Activated CD8-positive, alpha-beta memory T cell treated with anti-CD3 and anti-CD28 coated beads, Interleukin-2, amount 50 U/mL, for 4 hours (primary cell): ENCODE measurements at regions not wholly inside any gene's neighbourhood (a gene's known extent, or its start where the extent isn't known, plus 50 kb on each side); places are given as distances from the start of the nearest gene placed in this dataset.
"Not testable (repeated sequence)": the region's sequence is repeated elsewhere in the genome, so short reads cannot be mapped to it uniquely, and the experiment has no call there.

ENCODE experiments used
- DNase-seq: peaks from one replicate; pipeline ENCODE4 v3.0.0-alpha.2; 2020

- DNase-seq: no peak
Measured at GRCh38 chr13:73548449-73548848, 489.6 kb downstream of the KLF5 start.

- no peak for DNase-seq
Measured at GRCh38 chr13:73547239-73547638, 488.4 kb downstream of the KLF5 start.

- DNase-seq: no peak
Measured at GRCh38 chr13:73544175-73544574, 485.4 kb downstream of the KLF5 start.

GRCh38 chr13:73542446-73542845 lies 483.6 kb downstream of the KLF5 start:
- DNase-seq: no peak

- no peak for DNase-seq
Measured at GRCh38 chr13:73536865-73537264, 478.1 kb downstream of the KLF5 start.

GRCh38 chr13:73535341-73535740 lies 476.5 kb downstream of the KLF5 start:
- DNase-seq: no peak

- DNase-seq: no peak
Measured at GRCh38 chr13:73532987-73533510, 474.2 kb downstream of the KLF5 start.

GRCh38 chr13:73532582-73532981 lies 473.8 kb downstream of the KLF5 start:
- no peak for DNase-seq

GRCh38 chr13:73531014-73531413 lies 472.2 kb downstream of the KLF5 start:
- no peak for DNase-seq

- no peak for DNase-seq
Measured at GRCh38 chr13:73522937-73523336, 464.1 kb downstream of the KLF5 start.

- no peak for DNase-seq
Measured at GRCh38 chr13:73521985-73522524, 463.2 kb downstream of the KLF5 start.

- no peak for DNase-seq
Measured at GRCh38 chr13:73521290-73521624, 462.5 kb downstream of the KLF5 start.

- DNase-seq: no peak
Measured at GRCh38 chr13:73520566-73521289, 461.9 kb downstream of the KLF5 start.

- DNase-seq: not testable (repeated sequence)
Measured at GRCh38 chr13:73520135-73520534, 461.3 kb downstream of the KLF5 start.

GRCh38 chr13:73519396-73520116 lies 460.8 kb downstream of the KLF5 start:
- no peak for DNase-seq

- DNase-seq: no peak
Measured at GRCh38 chr13:73517766-73518165, 459.0 kb downstream of the KLF5 start.

GRCh38 chr13:73516731-73517130 lies 457.9 kb downstream of the KLF5 start:
- DNase-seq: no peak

GRCh38 chr13:73514208-73514607 lies 455.4 kb downstream of the KLF5 start:
- DNase-seq: no peak

GRCh38 chr13:73513751-73514150 lies 454.9 kb downstream of the KLF5 start:
- DNase-seq: no peak

GRCh38 chr13:73508841-73509240 lies 450.0 kb downstream of the KLF5 start:
- no peak for DNase-seq

GRCh38 chr13:73505376-73505890 lies 446.6 kb downstream of the KLF5 start:
- DNase-seq: no peak

GRCh38 chr13:73499695-73500094 lies 440.9 kb downstream of the KLF5 start:
- no peak for DNase-seq

GRCh38 chr13:73497430-73497829 lies 438.6 kb downstream of the KLF5 start:
- no peak for DNase-seq

- no peak for DNase-seq
Measured at GRCh38 chr13:73496711-73497110, 437.9 kb downstream of the KLF5 start.
